Neutrophil (primary cell): ENCODE measurements at regions not wholly inside any gene's neighbourhood (a gene's known extent, or its start where the extent isn't known, plus 50 kb on each side); places are given as distances from the start of the nearest gene placed in this dataset.

Experiments used
- H3K27ac ChIP-seq: fragments of 200-600 bp; sonication (generic); 2 replicates; pipeline ENCODE4 v1.5.1; 2016; ENCODE audit warnings: mild to moderate bottlenecking, moderate library complexity
- H3K27me3 ChIP-seq: fragments of 200-600 bp; sonication (generic); 2 replicates; pipeline ENCODE4 v1.6.0; 2016; ENCODE audit warnings: mild to moderate bottlenecking
- H3K36me3 ChIP-seq: fragments of 200-600 bp; sonication (generic); 2 replicates; pipeline ENCODE4 v1.5.1; 2017
- H3K4me1 ChIP-seq, 2 experiments: fragments of 200-600 bp in 1 of 2; sonication (generic) in 1 of 2; 1 replicate in 1 of 2; 2 replicates in 1 of 2; pipeline versions ENCODE4 v1.5.1 to v1.6.1; 2013 to 2016; ENCODE audit warnings: low read depth in 1 of 2, low read length in 1 of 2, mild to moderate bottlenecking in 1 of 2, moderate library complexity in 1 of 2; ENCODE audit not compliant: control insufficient read depth in 1 of 2, insufficient read depth in 1 of 2
- H3K4me3 ChIP-seq, 2 experiments: fragments of 200-600 bp in 1 of 2; sonication (generic) in 1 of 2; 1 replicate in 1 of 2; 2 replicates in 1 of 2; pipeline ENCODE4 v1.5.1; 2013 to 2016; ENCODE audit warnings: low read depth in 1 of 2, low read length in 1 of 2, mild to moderate bottlenecking in 1 of 2, moderate library complexity in 1 of 2
- H3K9me3 ChIP-seq: fragments of 200-600 bp; sonication (generic); 2 replicates; pipeline ENCODE4 v1.5.1; 2016
- TF ChIP-seq, protein P1 (sequence below): fragments of 200-600 bp; sonication (generic); IDR thresholded peaks from 2 replicates; pipeline ENCODE4 v1.5.1; 2016; ENCODE audit warnings: antibody characterized with exemption

- H3K4me1 ChIP-seq = peaks cover 0 to 6% of the 10 kb centered on the region in 2 experiments
- H3K27ac ChIP-seq = no peak overlapping the region
- H3K4me3 ChIP-seq = no peak overlapping the region
- H3K36me3 ChIP-seq = no peaks in the 10 kb centered on the region
- TF ChIP-seq, protein P1, sequence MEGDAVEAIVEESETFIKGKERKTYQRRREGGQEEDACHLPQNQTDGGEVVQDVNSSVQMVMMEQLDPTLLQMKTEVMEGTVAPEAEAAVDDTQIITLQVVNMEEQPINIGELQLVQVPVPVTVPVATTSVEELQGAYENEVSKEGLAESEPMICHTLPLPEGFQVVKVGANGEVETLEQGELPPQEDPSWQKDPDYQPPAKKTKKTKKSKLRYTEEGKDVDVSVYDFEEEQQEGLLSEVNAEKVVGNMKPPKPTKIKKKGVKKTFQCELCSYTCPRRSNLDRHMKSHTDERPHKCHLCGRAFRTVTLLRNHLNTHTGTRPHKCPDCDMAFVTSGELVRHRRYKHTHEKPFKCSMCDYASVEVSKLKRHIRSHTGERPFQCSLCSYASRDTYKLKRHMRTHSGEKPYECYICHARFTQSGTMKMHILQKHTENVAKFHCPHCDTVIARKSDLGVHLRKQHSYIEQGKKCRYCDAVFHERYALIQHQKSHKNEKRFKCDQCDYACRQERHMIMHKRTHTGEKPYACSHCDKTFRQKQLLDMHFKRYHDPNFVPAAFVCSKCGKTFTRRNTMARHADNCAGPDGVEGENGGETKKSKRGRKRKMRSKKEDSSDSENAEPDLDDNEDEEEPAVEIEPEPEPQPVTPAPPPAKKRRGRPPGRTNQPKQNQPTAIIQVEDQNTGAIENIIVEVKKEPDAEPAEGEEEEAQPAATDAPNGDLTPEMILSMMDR = no peak
- no peaks in the 10 kb centered on the region for H3K27me3 ChIP-seq
- no peaks in the 10 kb centered on the region for H3K9me3 ChIP-seq
Observed at GRCh38 chr11:15562230-15562629, 447.5 kb downstream of the INSC start.

- H3K27ac ChIP-seq = no peak overlapping the region
- H3K36me3 ChIP-seq = no peaks in the 10 kb centered on the region
Observed at GRCh38 chr11:15563054-15563453, 448.3 kb downstream of the INSC start.

GRCh38 chr11:15565880-15566279 is 451.2 kb downstream of the INSC start:
- Histone ChIP-seq H3K27ac (no peak overlapping the region), H3K27me3 (no peaks in the 10 kb centered on the region), H3K4me3 (no peak overlapping the region), H3K4me1 (peaks cover 18 to 19% of the 10 kb centered on the region in 2 experiments), H3K9me3 (no peaks in the 10 kb centered on the region), H3K36me3 (no peaks in the 10 kb centered on the region)
- TF ChIP-seq, protein P1 = no peak

More at GRCh38 chr11:15563054-15563453, 448.3 kb downstream of the INSC start:
- TF ChIP-seq, protein P1 = no peak
- Histone ChIP-seq H3K9me3 (no peaks in the 10 kb centered on the region), H3K27me3 (no peaks in the 10 kb centered on the region), H3K4me1 (peaks cover 0 to 7% of the 10 kb centered on the region in 2 experiments), H3K4me3 (no peak overlapping the region)

DNA sequence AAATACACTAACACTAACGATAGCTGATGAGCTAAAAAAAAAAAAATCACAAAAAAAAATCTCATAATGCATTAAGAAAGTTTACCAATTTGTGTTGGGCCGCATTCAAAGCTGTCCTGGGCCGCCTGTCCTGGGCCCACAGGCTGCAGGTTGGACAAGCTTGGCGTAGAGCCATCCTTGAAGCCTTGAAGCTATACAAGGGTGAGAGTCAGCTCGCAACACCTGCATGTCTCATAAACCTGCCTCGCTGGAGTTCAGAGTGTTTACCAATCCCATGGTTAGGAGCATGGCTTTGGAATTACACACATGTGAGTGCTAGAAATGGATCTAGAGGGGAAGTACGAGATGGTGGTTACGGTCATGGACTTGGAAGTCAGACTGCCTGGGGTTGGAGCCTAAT is 453.7 kb downstream of the INSC start:
- Histone ChIP-seq H3K27ac (no peak overlapping the region), H3K4me1 (peaks cover 18 to 19% of the 10 kb centered on the region in 2 experiments), H3K27me3 (no peaks in the 10 kb centered on the region), H3K9me3 (no peaks in the 10 kb centered on the region), H3K4me3 (no peak overlapping the region), H3K36me3 (no peaks in the 10 kb centered on the region)
- TF ChIP-seq, protein P1 = no peak

DNA sequence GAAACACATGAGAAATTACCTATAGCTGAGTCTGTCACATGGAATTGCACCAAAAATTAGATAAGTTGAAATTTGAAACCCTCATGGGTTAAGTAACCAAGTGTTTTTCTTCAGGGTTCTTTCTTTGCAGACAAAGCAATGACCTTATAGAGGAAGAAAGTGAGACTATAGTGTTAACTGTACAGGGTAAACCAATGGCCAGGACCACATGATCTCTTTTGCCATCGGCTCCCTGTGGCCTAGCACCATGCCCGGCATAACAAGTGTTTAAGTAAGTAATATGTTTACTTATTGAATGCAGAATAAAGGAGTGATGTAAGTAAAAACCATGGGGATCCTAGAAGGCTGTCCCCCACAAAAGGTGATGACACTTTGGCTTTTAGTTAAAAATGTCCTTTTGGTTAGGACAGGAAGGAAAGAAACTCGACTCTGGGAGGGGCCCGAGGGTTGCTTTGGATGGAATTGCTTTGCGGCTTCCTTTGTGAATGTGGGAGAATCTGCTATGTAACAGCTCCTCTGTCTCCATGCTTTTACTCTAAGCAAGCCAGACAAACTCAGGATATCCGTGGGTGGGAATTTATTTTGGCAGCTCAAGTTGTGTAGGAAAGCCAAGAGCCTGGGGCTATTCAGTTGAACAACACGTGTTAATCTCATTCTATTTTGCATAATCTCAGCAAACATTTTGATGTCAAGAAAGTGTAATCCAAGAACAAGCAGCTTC is 454.7 kb downstream of the INSC start:
- H3K27ac ChIP-seq = no peak overlapping the region
- no peaks in the 10 kb centered on the region for H3K9me3 ChIP-seq
- H3K27me3 ChIP-seq = no peaks in the 10 kb centered on the region
- H3K4me3 ChIP-seq = no peak overlapping the region
- no peaks in the 10 kb centered on the region for H3K36me3 ChIP-seq
- TF ChIP-seq, protein P1 = no peak
- H3K4me1 ChIP-seq = peaks cover 18 to 19% of the 10 kb centered on the region in 2 experiments
